ENCODE measurements at regions not wholly inside any gene's neighbourhood (a gene's known extent, or its start where the extent isn't known, plus 50 kb on each side); places are given as distances from the start of the nearest gene placed in this dataset.

- H3K9ac ChIP-seq (ENCODE audit: low read length), result no peak overlapping the region
- TF ChIP-seq EP300 (conservative IDR thresholded peaks at IDR 0.05; ENCODE audit: poor library complexity, severe bottlenecking), result no peak
- no peak for TF ChIP-seq POLR2AphosphoS5 (IDR thresholded peaks at IDR 0.05)
- TF ChIP-seq REST (IDR thresholded peaks at IDR 0.05; ENCODE audit: borderline replicate concordance), result no peak
- no peak for TF ChIP-seq RAD21 (conservative IDR thresholded peaks at IDR 0.05)
- TF ChIP-seq CTCF (IDR thresholded peaks at IDR 0.05; ENCODE audit: poor library complexity, severe bottlenecking), result no peak
- TF ChIP-seq TAF1 (IDR thresholded peaks at IDR 0.05; ENCODE audit: low read depth), result no peak
- TF ChIP-seq SMC3 (conservative IDR thresholded peaks at IDR 0.05; ENCODE audit: poor library complexity), result no peak
- no peak for TF ChIP-seq MXI1 (conservative IDR thresholded peaks at IDR 0.05; ENCODE audit: poor library complexity, severe bottlenecking)
- no peak for TF ChIP-seq EZH2 (IDR thresholded peaks at IDR 0.05; ENCODE audit: borderline replicate concordance, insufficient read depth, low read length, poor library complexity, severe bottlenecking)
- no peaks in the 10 kb centered on the region for H3F3A ChIP-seq (ENCODE audit: insufficient read depth, low read length, poor library complexity, severe bottlenecking)
- H3K79me2 ChIP-seq (replicated peaks; ENCODE audit: insufficient read depth, low read length), result no peaks in the 10 kb centered on the region
- H3K9me3 ChIP-seq (ENCODE audit: low read length), result no peaks in the 10 kb centered on the region
- H2AFZ ChIP-seq (ENCODE audit: low read depth, low read length), result no peak overlapping the region
- H3K9me2 ChIP-seq (ENCODE audit: insufficient read depth, low read length), result no peaks in the 10 kb centered on the region
- no peaks in the 10 kb centered on the region for H3K36me3 ChIP-seq (ENCODE audit: insufficient read depth, low read length)
- H3K4me2 ChIP-seq (ENCODE audit: low read length), result no peak overlapping the region
- no peak overlapping the region for H3K4me3 ChIP-seq (ENCODE audit: low read length)
- H3K27me3 ChIP-seq (ENCODE audit: insufficient read depth, low read depth, low read length), result no peaks in the 10 kb centered on the region
- H4K20me1 ChIP-seq (ENCODE audit: insufficient read depth), result no peaks in the 10 kb centered on the region
- no peak overlapping the region for H3K27ac ChIP-seq (ENCODE audit: low read length)
Measured at GRCh38 chr13:58882516-58882915, 1251.0 kb downstream of the PCDH17 start.

GRCh38 chr13:58883405-58883804, 1251.9 kb downstream of the PCDH17 start:
- H3K9me2 ChIP-seq (ENCODE audit: insufficient read depth, low read length), result no peaks in the 10 kb centered on the region
- no peak for TF ChIP-seq SMC3 (conservative IDR thresholded peaks at IDR 0.05; ENCODE audit: poor library complexity)
- no peak for TF ChIP-seq MXI1 (conservative IDR thresholded peaks at IDR 0.05; ENCODE audit: poor library complexity, severe bottlenecking)
- TF ChIP-seq RAD21 (conservative IDR thresholded peaks at IDR 0.05), result no peak
- TF ChIP-seq EP300 (conservative IDR thresholded peaks at IDR 0.05; ENCODE audit: poor library complexity, severe bottlenecking), result no peak
- no peak for TF ChIP-seq CTCF (IDR thresholded peaks at IDR 0.05; ENCODE audit: poor library complexity, severe bottlenecking)
- no peak for TF ChIP-seq EZH2 (IDR thresholded peaks at IDR 0.05; ENCODE audit: borderline replicate concordance, insufficient read depth, low read length, poor library complexity, severe bottlenecking)
- no peak for TF ChIP-seq TAF1 (IDR thresholded peaks at IDR 0.05; ENCODE audit: low read depth)
- TF ChIP-seq POLR2AphosphoS5 (IDR thresholded peaks at IDR 0.05), result no peak
- TF ChIP-seq REST (IDR thresholded peaks at IDR 0.05; ENCODE audit: borderline replicate concordance), result no peak

More at GRCh38 chr13:58883405-58883804, 1251.9 kb downstream of the PCDH17 start:
- H3K9ac ChIP-seq (ENCODE audit: low read length), result no peak overlapping the region
- no peaks in the 10 kb centered on the region for H3F3A ChIP-seq (ENCODE audit: insufficient read depth, low read length, poor library complexity, severe bottlenecking)
- no peaks in the 10 kb centered on the region for H3K27me3 ChIP-seq (ENCODE audit: insufficient read depth, low read depth, low read length)
- H4K20me1 ChIP-seq (ENCODE audit: insufficient read depth), result no peaks in the 10 kb centered on the region
- H3K36me3 ChIP-seq (ENCODE audit: insufficient read depth, low read length), result no peaks in the 10 kb centered on the region
- no peak overlapping the region for H3K4me3 ChIP-seq (ENCODE audit: low read length)
- H3K4me2 ChIP-seq (ENCODE audit: low read length), result no peak overlapping the region
- H2AFZ ChIP-seq (ENCODE audit: low read depth, low read length), result no peak overlapping the region
- H3K27ac ChIP-seq (ENCODE audit: low read length), result no peak overlapping the region
- H3K9me3 ChIP-seq (ENCODE audit: low read length), result no peaks in the 10 kb centered on the region
- H3K79me2 ChIP-seq (replicated peaks; ENCODE audit: insufficient read depth, low read length), result no peaks in the 10 kb centered on the region
